ENCODE measurements at regions not wholly inside any gene's neighbourhood (a gene's known extent, or its start where the extent isn't known, plus 50 kb on each side); places are given as distances from the start of the nearest gene placed in this dataset.

DNA sequence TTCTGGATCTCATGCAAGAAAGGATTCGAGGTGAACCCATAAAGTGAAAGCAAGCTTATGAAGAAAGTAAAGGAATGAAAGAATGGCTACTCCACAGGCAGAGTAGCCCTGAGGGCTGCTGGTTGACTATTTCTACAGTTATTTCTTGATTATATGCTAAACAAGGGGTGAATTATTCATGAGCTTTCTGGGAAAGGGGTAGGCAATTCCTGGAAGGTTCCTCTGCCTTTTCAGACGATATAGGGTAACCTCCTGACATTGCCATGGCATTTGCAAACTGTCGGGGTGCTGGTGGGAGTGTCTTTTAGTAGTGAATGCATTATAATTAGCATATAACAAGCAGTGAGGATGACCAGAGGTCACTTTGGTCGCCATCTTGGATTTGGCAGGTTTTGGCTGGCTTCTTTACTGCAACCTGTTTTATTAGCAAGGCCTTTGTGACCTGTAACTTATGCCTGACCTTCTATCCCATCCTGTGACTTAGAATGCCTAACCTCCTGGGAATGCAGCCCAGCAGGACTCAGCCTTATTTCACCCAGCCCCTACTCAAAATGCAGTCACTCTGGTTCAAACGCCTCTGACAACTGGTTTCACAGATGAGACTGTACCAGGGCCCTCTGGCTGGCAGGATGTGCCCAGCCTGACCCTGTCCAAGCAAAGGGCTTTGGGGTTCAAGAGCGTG is 157.7 kb upstream of the SFSWAP start (continued):
- TF ChIP-seq, protein P1, sequence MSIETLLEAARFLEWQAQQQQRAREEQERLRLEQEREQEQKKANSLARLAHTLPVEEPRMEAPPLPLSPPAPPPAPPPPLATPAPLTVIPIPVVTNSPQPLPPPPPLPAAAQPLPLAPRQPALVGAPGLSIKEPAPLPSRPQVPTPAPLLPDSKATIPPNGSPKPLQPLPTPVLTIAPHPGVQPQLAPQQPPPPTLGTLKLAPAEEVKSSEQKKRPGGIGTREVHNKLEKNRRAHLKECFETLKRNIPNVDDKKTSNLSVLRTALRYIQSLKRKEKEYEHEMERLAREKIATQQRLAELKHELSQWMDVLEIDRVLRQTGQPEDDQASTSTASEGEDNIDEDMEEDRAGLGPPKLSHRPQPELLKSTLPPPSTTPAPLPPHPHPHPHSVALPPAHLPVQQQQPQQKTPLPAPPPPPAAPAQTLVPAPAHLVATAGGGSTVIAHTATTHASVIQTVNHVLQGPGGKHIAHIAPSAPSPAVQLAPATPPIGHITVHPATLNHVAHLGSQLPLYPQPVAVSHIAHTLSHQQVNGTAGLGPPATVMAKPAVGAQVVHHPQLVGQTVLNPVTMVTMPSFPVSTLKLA (conservative IDR thresholded peaks at IDR 0.05): no peak
- TF ChIP-seq TEAD2 (tag; IDR thresholded peaks at IDR 0.05) (peak; percentile 65), OTX1 (CRISPR knock-in tag; IDR thresholded peaks at IDR 0.05) (peak; percentile 80; the same call in 1 of the 2 replicates), POU5F1 (IDR thresholded peaks at IDR 0.05; ENCODE audit: borderline replicate concordance, low read depth, low read length, partially characterized antibody) (no peak), RAD51 (IDR thresholded peaks at IDR 0.05; ENCODE audit: borderline replicate concordance, low read depth) (no peak), ZNF583 (CRISPR knock-in tag; IDR thresholded peaks at IDR 0.05) (peak; percentile 90), KLF6 (CRISPR knock-in tag; IDR thresholded peaks at IDR 0.05; ENCODE audit: borderline replicate concordance) (peak; percentile 68; the same call in 1 of the 2 replicates), SP2 (IDR thresholded peaks at IDR 0.05; ENCODE audit: extremely low read depth, low read depth, low read length, poor library complexity, severe bottlenecking) (no peak), ZNF197 (CRISPR knock-in tag; IDR thresholded peaks at IDR 0.05; ENCODE audit: low read depth) (no peak), ZNF175 (CRISPR knock-in tag; IDR thresholded peaks at IDR 0.05; ENCODE audit: low read depth) (peak; percentile 74; the same call in 1 of the 2 replicates), MBD1 (CRISPR knock-in tag; IDR thresholded peaks at IDR 0.05) (no peak), ZNF143 (CRISPR knock-in tag; IDR thresholded peaks at IDR 0.05) (no peak), CREB3 (tag; conservative IDR thresholded peaks at IDR 0.05; ENCODE audit: low read depth) (peak; percentile 96), SMAD4 (CRISPR knock-in tag; conservative IDR thresholded peaks at IDR 0.05) (no peak), ZBTB9 (CRISPR knock-in tag; IDR thresholded peaks at IDR 0.05) (0 out of 2 replicates have a peak, but pooled peaks have one; percentile 36), ZNF695 (CRISPR knock-in tag; IDR thresholded peaks at IDR 0.05) (no peak)
- TF ChIP-seq, protein P2, sequence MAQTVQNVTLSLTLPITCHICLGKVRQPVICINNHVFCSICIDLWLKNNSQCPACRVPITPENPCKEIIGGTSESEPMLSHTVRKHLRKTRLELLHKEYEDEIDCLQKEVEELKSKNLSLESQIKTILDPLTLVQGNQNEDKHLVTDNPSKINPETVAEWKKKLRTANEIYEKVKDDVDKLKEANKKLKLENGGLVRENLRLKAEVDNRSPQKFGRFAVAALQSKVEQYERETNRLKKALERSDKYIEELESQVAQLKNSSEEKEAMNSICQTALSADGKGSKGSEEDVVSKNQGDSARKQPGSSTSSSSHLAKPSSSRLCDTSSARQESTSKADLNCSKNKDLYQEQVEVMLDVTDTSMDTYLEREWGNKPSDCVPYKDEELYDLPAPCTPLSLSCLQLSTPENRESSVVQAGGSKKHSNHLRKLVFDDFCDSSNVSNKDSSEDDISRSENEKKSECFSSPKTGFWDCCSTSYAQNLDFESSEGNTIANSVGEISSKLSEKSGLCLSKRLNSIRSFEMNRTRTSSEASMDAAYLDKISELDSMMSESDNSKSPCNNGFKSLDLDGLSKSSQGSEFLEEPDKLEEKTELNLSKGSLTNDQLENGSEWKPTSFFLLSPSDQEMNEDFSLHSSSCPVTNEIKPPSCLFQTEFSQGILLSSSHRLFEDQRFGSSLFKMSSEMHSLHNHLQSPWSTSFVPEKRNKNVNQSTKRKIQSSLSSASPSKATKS (CRISPR knock-in tag; IDR thresholded peaks at IDR 0.05): no peak
- TF ChIP-seq, protein P3, sequence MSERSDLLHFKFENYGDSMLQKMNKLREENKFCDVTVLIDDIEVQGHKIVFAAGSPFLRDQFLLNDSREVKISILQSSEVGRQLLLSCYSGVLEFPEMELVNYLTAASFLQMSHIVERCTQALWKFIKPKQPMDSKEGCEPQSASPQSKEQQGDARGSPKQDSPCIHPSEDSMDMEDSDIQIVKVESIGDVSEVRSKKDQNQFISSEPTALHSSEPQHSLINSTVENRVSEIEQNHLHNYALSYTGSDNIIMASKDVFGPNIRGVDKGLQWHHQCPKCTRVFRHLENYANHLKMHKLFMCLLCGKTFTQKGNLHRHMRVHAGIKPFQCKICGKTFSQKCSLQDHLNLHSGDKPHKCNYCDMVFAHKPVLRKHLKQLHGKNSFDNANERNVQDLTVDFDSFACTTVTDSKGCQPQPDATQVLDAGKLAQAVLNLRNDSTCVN (CRISPR knock-in tag; IDR thresholded peaks at IDR 0.05): no peak
